WTC11 (cell line): ENCODE measurements at regions not wholly inside any gene's neighbourhood (a gene's known extent, or its start where the extent isn't known, plus 50 kb on each side); places are given as distances from the start of the nearest gene placed in this dataset.

Experiments used
- ATF1 ChIP-seq: sonication (generic); formaldehyde crosslinking; IDR thresholded peaks from 2 replicates; pipeline ENCODE4 v1.8.1; 2023; ENCODE audit warnings: mild to moderate bottlenecking, moderate library complexity, missing genetic modification reagents
- ATF2 ChIP-seq: sonication (generic); formaldehyde crosslinking; IDR thresholded peaks from 2 replicates; pipeline ENCODE4 v1.8.1; 2022; ENCODE audit warnings: low read depth, missing genetic modification reagents, borderline replicate concordance
- CTCF ChIP-seq: fragments of 200-600 bp; IDR thresholded peaks from 2 replicates; pipeline ENCODE4 v1.8.0; 2022; ENCODE audit warnings: antibody characterized with exemption
- MYBL2 ChIP-seq: sonication (generic); formaldehyde crosslinking; IDR thresholded peaks from 2 replicates; pipeline ENCODE4 v1.8.1; 2023; ENCODE audit warnings: mild to moderate bottlenecking, moderate library complexity, missing genetic modification reagents
- TF ChIP-seq, protein P1 (sequence below): sonication (generic); formaldehyde crosslinking; IDR thresholded peaks from 2 replicates; pipeline ENCODE4 v1.8.0; 2022; ENCODE audit warnings: mild to moderate bottlenecking, missing genetic modification reagents
- TF ChIP-seq, protein P2 (sequence below): sonication (generic); formaldehyde crosslinking; IDR thresholded peaks from 2 replicates; pipeline ENCODE4 v1.8.0; 2022; ENCODE audit warnings: missing genetic modification reagents

GRCh38 chr2:136479696-136480095 is 285.6 kb upstream of the THSD7B start:
- TF ChIP-seq MYBL2 (CRISPR knock-in tag) (no peak), ATF1 (no peak), CTCF (no peak), ATF2 (CRISPR knock-in tag) (no peak)
- TF ChIP-seq, protein P1, sequence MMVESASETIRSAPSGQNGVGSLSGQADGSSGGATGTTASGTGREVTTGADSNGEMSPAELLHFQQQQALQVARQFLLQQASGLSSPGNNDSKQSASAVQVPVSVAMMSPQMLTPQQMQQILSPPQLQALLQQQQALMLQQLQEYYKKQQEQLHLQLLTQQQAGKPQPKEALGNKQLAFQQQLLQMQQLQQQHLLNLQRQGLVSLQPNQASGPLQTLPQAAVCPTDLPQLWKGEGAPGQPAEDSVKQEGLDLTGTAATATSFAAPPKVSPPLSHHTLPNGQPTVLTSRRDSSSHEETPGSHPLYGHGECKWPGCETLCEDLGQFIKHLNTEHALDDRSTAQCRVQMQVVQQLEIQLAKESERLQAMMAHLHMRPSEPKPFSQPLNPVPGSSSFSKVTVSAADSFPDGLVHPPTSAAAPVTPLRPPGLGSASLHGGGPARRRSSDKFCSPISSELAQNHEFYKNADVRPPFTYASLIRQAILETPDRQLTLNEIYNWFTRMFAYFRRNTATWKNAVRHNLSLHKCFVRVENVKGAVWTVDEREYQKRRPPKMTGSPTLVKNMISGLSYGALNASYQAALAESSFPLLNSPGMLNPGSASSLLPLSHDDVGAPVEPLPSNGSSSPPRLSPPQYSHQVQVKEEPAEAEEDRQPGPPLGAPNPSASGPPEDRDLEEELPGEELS (CRISPR knock-in tag), result no peak
- TF ChIP-seq, protein P2, sequence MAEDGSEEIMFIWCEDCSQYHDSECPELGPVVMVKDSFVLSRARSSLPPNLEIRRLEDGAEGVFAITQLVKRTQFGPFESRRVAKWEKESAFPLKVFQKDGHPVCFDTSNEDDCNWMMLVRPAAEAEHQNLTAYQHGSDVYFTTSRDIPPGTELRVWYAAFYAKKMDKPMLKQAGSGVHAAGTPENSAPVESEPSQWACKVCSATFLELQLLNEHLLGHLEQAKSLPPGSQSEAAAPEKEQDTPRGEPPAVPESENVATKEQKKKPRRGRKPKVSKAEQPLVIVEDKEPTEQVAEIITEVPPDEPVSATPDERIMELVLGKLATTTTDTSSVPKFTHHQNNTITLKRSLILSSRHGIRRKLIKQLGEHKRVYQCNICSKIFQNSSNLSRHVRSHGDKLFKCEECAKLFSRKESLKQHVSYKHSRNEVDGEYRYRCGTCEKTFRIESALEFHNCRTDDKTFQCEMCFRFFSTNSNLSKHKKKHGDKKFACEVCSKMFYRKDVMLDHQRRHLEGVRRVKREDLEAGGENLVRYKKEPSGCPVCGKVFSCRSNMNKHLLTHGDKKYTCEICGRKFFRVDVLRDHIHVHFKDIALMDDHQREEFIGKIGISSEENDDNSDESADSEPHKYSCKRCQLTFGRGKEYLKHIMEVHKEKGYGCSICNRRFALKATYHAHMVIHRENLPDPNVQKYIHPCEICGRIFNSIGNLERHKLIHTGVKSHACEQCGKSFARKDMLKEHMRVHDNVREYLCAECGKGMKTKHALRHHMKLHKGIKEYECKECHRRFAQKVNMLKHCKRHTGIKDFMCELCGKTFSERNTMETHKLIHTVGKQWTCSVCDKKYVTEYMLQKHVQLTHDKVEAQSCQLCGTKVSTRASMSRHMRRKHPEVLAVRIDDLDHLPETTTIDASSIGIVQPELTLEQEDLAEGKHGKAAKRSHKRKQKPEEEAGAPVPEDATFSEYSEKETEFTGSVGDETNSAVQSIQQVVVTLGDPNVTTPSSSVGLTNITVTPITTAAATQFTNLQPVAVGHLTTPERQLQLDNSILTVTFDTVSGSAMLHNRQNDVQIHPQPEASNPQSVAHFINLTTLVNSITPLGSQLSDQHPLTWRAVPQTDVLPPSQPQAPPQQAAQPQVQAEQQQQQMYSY (CRISPR knock-in tag), result no peak
